Type B pancreatic cell (in vitro differentiated cells): ENCODE measurements at regions not wholly inside any gene's neighbourhood (a gene's known extent, or its start where the extent isn't known, plus 50 kb on each side); places are given as distances from the start of the nearest gene placed in this dataset.

ENCODE experiments used
- DNase-seq: peaks from one replicate; pipeline ENCODE4 v3.0.0; 2021; ENCODE audit warnings: mixed read lengths; ENCODE audit not compliant: unreplicated experiment; ENCODE audit errors: extremely low spot score
- H3K27ac Mint-ChIP-seq: 2 replicates; pipeline ENCODE4 v1.8.0; 2021; ENCODE audit warnings: mild to moderate bottlenecking, mixed read lengths
- H3K27me3 Mint-ChIP-seq: 2 replicates; pipeline ENCODE4 v1.8.0; 2021; ENCODE audit warnings: mixed read lengths
- H3K36me3 Mint-ChIP-seq: 2 replicates; pipeline ENCODE4 v1.8.0; 2021; ENCODE audit warnings: mixed read lengths
- H3K4me1 Mint-ChIP-seq: one replicate; pipeline ENCODE4 v1.8.0; 2021; ENCODE audit warnings: mixed read lengths; ENCODE audit not compliant: unreplicated experiment
- H3K4me3 Mint-ChIP-seq: 2 replicates; pipeline ENCODE4 v1.8.0; 2021; ENCODE audit warnings: mild to moderate bottlenecking, mixed read lengths
- H3K9me3 Mint-ChIP-seq: 2 replicates; pipeline ENCODE4 v1.8.0; 2021; ENCODE audit warnings: mixed read lengths
- TF ChIP-seq, protein P1 (sequence below): fragments of 200-600 bp; sonication (generic); conservative IDR thresholded peaks from 2 replicates; pipeline ENCODE4 v1.5.0; 2021; ENCODE audit warnings: antibody characterized with exemption, mild to moderate bottlenecking

DNA sequence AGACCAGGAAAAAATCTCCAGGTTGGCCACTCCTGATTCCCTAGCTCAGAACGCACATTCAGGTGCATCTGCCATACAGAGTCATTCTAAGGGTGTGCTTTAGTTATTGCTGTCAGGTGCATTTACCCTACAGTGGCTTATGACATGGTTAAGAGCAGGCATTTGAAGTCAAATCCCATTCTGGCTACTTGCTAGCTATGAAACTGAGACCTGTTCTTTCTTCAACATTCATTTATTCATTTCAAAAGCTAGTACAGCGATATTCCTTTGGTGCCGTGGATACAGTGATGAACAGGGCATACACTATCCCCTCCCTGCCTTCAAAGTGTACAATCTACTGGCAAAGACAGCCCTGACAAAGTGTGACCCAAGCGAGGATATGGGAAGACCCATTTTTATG lies 508.3 kb downstream of the NPIPA7 start:
- H3K36me3 Mint-ChIP-seq, result no peaks in the 10 kb centered on the region
- TF ChIP-seq, protein P1, sequence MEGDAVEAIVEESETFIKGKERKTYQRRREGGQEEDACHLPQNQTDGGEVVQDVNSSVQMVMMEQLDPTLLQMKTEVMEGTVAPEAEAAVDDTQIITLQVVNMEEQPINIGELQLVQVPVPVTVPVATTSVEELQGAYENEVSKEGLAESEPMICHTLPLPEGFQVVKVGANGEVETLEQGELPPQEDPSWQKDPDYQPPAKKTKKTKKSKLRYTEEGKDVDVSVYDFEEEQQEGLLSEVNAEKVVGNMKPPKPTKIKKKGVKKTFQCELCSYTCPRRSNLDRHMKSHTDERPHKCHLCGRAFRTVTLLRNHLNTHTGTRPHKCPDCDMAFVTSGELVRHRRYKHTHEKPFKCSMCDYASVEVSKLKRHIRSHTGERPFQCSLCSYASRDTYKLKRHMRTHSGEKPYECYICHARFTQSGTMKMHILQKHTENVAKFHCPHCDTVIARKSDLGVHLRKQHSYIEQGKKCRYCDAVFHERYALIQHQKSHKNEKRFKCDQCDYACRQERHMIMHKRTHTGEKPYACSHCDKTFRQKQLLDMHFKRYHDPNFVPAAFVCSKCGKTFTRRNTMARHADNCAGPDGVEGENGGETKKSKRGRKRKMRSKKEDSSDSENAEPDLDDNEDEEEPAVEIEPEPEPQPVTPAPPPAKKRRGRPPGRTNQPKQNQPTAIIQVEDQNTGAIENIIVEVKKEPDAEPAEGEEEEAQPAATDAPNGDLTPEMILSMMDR, result no peak
- H3K4me1 Mint-ChIP-seq, result no peaks in the 10 kb centered on the region
- H3K27me3 Mint-ChIP-seq, result peaks cover 14% of the 10 kb centered on the region
- H3K9me3 Mint-ChIP-seq, result no peaks in the 10 kb centered on the region
- no peak overlapping the region for H3K4me3 Mint-ChIP-seq
- no peak overlapping the region for H3K27ac Mint-ChIP-seq
- no peak for DNase-seq

DNA sequence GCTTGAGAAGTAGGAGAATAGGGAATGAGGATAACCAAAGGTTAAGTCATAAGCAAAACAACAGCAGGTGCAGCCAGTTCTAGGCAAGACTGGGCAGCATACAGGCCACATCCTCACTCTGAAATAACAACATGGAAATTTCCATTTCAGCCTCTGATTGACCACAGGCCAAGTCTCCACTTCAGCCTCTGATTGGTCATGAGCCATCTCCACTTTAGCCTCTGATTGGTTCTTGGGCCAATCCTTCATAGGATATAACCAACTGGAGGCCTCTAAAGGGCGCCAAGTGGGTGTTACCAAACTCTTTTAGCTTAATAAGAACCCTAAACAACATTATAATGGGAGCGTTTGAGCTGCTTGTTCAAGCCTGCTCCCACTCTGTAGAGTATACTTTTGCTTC lies 512.0 kb downstream of the NPIPA7 start:
- H3K4me3 Mint-ChIP-seq, result no peak overlapping the region
- H3K27me3 Mint-ChIP-seq, result peaks cover 8% of the 10 kb centered on the region
- no peaks in the 10 kb centered on the region for H3K4me1 Mint-ChIP-seq
- H3K36me3 Mint-ChIP-seq, result no peaks in the 10 kb centered on the region
- TF ChIP-seq, protein P1, result no peak
- no peaks in the 10 kb centered on the region for H3K9me3 Mint-ChIP-seq
- no peak overlapping the region for H3K27ac Mint-ChIP-seq
- DNase-seq, result no peak

DNA sequence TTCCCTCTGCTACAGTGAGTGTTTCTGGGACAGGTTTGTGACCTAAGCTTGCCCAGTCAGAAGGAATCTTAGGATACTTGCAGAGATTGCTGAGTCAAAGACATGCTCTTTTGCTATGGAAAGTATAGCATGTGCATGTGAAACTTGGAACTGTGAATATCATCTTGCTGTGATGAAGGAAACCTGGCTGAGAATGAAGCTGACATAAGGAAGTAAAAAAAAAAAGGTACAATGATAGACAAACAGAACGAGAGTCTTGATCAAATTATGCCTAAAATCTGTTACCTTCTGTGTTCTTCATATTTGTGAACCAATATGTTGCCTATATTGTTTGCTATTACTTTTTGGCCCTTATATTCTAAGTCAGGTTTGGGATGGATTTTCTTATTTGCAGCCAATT lies 525.7 kb downstream of the NPIPA7 start:
- no peak overlapping the region for H3K4me3 Mint-ChIP-seq
- TF ChIP-seq, protein P1, result no peak
- H3K9me3 Mint-ChIP-seq, result no peaks in the 10 kb centered on the region
- DNase-seq, result no peak
- H3K27me3 Mint-ChIP-seq, result peaks cover 19% of the 10 kb centered on the region
- no peak overlapping the region for H3K27ac Mint-ChIP-seq
- no peaks in the 10 kb centered on the region for H3K36me3 Mint-ChIP-seq
- H3K4me1 Mint-ChIP-seq, result no peaks in the 10 kb centered on the region

DNA sequence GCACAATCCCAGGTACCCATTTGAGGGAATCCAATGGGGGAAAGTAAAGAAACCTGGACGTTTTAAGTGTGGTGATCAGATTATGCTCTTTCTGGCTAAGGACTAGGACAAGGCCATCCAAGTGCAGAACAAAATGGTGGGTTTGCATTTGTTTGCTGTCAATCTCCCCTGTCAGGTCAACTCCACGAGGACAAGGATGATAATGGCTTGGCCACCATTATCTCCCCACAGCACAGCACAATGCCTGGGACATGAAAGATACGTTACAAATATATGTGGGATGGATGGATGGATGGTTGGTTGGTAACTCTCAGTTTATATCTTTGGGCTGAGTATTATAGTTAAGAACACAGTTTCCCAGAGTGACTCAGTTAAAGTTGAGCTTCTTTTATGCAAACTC lies 526.9 kb downstream of the NPIPA7 start:
- no peak for DNase-seq
- Mint-ChIP-seq H3K9me3 (no peaks in the 10 kb centered on the region), H3K4me3 (no peak overlapping the region), H3K36me3 (no peaks in the 10 kb centered on the region), H3K27ac (no peak overlapping the region), H3K4me1 (no peaks in the 10 kb centered on the region), H3K27me3 (peaks cover 22% of the 10 kb centered on the region)
- TF ChIP-seq, protein P1, result no peak

DNA sequence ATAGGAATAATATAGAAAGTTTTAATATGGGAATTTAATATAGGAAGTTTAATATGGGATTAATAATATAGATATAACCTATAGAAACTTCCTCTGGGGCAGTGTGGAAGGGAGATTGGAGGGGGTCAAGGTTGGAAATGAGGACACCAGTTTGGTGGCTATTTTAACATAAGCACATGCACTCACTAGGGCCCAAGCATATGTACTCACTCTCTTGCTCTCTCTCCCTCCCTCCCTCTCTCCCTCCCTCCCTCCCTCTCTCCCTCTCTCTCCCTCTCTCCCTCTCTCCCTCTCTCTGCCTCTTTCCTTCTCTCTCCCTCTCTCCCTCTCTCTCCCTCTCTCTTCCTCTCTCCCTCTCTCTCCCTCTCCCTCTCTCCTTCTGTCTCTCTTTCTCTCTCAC lies 528.1 kb downstream of the NPIPA7 start:
- H3K36me3 Mint-ChIP-seq, result no peaks in the 10 kb centered on the region
- no peaks in the 10 kb centered on the region for H3K4me1 Mint-ChIP-seq

More for the DNA sequence above, 528.1 kb downstream of the NPIPA7 start:
- H3K27ac Mint-ChIP-seq, result no peak overlapping the region
- H3K9me3 Mint-ChIP-seq, result peaks cover 2% of the 10 kb centered on the region
- H3K27me3 Mint-ChIP-seq, result peaks cover 22% of the 10 kb centered on the region
- H3K4me3 Mint-ChIP-seq, result no peak overlapping the region
- DNase-seq, result no peak
- TF ChIP-seq, protein P1, result no peak
